ENCODE measurements at regions not wholly inside any gene's neighbourhood (a gene's known extent, or its start where the extent isn't known, plus 50 kb on each side); places are given as distances from the start of the nearest gene placed in this dataset.

DNA sequence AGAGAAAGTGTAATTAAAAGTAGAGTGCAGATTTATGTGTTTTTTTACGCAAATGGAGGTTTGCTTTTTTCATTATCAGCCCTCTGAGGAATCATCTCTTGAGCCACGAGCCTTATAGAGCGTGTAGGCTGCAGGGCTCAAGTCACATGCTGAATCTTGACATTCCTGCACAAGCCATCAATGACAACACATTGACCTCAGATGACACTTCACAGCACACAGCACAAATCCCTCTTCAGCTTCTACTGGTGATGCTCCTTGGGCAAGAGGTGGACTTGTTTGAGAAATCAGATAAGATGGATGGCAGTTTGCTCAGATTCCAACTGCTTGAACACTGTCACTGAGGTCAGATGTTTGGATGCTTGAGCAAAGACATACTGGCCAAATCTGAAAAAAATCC lies 250.6 kb downstream of the SNCA start:
- TF ChIP-seq, protein P1, sequence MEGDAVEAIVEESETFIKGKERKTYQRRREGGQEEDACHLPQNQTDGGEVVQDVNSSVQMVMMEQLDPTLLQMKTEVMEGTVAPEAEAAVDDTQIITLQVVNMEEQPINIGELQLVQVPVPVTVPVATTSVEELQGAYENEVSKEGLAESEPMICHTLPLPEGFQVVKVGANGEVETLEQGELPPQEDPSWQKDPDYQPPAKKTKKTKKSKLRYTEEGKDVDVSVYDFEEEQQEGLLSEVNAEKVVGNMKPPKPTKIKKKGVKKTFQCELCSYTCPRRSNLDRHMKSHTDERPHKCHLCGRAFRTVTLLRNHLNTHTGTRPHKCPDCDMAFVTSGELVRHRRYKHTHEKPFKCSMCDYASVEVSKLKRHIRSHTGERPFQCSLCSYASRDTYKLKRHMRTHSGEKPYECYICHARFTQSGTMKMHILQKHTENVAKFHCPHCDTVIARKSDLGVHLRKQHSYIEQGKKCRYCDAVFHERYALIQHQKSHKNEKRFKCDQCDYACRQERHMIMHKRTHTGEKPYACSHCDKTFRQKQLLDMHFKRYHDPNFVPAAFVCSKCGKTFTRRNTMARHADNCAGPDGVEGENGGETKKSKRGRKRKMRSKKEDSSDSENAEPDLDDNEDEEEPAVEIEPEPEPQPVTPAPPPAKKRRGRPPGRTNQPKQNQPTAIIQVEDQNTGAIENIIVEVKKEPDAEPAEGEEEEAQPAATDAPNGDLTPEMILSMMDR (IDR thresholded peaks at IDR 0.05), result no peak
- TF ChIP-seq POLR2A (IDR thresholded peaks at IDR 0.05), result no peak
